Liver (tissue), 3 donors: ENCODE measurements at regions not wholly inside any gene's neighbourhood (a gene's known extent, or its start where the extent isn't known, plus 50 kb on each side); places are given as distances from the start of the nearest gene placed in this dataset.

ENCODE experiments used
- RAD21 ChIP-seq, 2 donors: IDR thresholded peaks; 2 replicates each; pipeline ENCODE4 v1.6.1; 2016; ENCODE audit warnings: antibody characterized with exemption in 2 of 2, mild to moderate bottlenecking in 2 of 2
- REST ChIP-seq: IDR thresholded peaks from 2 replicates; pipeline ENCODE4 v1.6.1; 2016; ENCODE audit warnings: antibody characterized with exemption, mild to moderate bottlenecking
- TAF1 ChIP-seq: conservative IDR thresholded peaks from 2 replicates; pipeline ENCODE4 v1.6.1; 2016; ENCODE audit warnings: antibody characterized with exemption, mild to moderate bottlenecking
- YY1 ChIP-seq: IDR thresholded peaks from 2 replicates; pipeline ENCODE4 v1.6.1; 2016; ENCODE audit warnings: antibody characterized with exemption, mild to moderate bottlenecking
- TF ChIP-seq, protein P1 (sequence below): fragments of 150-350 bp; IDR thresholded peaks from 2 replicates; pipeline ENCODE4 v1.5.1; 2017; ENCODE audit warnings: improper control_type of control experiment, low read depth, low read length; ENCODE audit not compliant: missing input control
- donor health status: healthy.
- donor health status: healthy.

DNA sequence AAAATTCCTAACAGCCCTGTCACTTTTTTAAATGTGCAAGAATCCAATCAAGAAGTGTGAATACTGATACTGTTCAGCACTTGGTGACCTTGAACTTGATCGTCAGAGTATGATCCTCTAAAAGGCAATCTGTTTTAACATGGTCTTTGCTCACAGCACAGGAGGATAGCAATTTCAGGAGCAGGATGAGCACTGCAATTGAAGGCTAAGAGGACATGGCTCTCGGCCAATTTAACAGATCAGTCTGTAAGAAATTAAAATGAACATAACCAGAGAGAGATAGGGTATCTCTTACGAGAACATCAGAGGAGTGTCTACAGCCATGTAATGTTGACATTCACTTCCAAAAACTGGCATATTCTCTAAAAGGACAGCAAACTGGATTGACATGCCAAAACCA is 243.1 kb downstream of the LTN1 start:
- TF ChIP-seq, protein P1, sequence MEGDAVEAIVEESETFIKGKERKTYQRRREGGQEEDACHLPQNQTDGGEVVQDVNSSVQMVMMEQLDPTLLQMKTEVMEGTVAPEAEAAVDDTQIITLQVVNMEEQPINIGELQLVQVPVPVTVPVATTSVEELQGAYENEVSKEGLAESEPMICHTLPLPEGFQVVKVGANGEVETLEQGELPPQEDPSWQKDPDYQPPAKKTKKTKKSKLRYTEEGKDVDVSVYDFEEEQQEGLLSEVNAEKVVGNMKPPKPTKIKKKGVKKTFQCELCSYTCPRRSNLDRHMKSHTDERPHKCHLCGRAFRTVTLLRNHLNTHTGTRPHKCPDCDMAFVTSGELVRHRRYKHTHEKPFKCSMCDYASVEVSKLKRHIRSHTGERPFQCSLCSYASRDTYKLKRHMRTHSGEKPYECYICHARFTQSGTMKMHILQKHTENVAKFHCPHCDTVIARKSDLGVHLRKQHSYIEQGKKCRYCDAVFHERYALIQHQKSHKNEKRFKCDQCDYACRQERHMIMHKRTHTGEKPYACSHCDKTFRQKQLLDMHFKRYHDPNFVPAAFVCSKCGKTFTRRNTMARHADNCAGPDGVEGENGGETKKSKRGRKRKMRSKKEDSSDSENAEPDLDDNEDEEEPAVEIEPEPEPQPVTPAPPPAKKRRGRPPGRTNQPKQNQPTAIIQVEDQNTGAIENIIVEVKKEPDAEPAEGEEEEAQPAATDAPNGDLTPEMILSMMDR: no peak
- TF ChIP-seq YY1 (no peak), TAF1 (no peak), REST (no peak), RAD21 (IDR thresholded peaks at IDR 0.05) (no peak)
